ENCODE measurements at regions not wholly inside any gene's neighbourhood (a gene's known extent, or its start where the extent isn't known, plus 50 kb on each side); places are given as distances from the start of the nearest gene placed in this dataset.
A peak's percentile ranks its signal among the peaks of the same experiment; 100 is the strongest.
"Not testable (repeated sequence)": the region's sequence is repeated elsewhere in the genome, so short reads cannot be mapped to it uniquely, and the experiment has no call there.

DNA sequence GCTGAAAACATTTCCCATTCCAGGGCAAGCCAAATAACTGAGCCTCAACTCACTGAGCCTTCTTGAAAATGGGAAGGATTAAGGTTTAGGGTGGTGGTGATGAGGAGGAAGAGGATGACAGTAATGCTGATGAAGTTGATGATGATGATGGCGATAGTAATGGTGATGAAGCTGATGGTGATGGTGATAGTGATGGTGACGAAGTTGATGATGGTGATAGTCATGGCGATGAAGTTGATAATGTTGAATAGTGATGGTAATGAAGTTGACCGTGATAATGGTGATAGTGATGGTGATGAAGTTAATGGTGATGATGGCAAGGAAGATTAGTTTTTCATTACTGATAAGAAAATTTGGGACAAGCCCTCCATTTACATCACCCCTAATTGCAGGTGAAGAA lies 285.8 kb upstream of the DYNLRB2 start:
- no peak overlapping the region for H3K4me3 ChIP-seq (ENCODE audit: low read depth, low read length)
- TF ChIP-seq, protein P1, sequence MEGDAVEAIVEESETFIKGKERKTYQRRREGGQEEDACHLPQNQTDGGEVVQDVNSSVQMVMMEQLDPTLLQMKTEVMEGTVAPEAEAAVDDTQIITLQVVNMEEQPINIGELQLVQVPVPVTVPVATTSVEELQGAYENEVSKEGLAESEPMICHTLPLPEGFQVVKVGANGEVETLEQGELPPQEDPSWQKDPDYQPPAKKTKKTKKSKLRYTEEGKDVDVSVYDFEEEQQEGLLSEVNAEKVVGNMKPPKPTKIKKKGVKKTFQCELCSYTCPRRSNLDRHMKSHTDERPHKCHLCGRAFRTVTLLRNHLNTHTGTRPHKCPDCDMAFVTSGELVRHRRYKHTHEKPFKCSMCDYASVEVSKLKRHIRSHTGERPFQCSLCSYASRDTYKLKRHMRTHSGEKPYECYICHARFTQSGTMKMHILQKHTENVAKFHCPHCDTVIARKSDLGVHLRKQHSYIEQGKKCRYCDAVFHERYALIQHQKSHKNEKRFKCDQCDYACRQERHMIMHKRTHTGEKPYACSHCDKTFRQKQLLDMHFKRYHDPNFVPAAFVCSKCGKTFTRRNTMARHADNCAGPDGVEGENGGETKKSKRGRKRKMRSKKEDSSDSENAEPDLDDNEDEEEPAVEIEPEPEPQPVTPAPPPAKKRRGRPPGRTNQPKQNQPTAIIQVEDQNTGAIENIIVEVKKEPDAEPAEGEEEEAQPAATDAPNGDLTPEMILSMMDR (IDR thresholded peaks at IDR 0.05; ENCODE audit: low read depth, low read length), result no peak
- in situ Hi-C loops (cut with HindIII; ENCODE audit: low sequenced_read_pairs), result no loop called here
- no peak for DNase-seq (ENCODE audit: low read depth, low spot score)

DNA sequence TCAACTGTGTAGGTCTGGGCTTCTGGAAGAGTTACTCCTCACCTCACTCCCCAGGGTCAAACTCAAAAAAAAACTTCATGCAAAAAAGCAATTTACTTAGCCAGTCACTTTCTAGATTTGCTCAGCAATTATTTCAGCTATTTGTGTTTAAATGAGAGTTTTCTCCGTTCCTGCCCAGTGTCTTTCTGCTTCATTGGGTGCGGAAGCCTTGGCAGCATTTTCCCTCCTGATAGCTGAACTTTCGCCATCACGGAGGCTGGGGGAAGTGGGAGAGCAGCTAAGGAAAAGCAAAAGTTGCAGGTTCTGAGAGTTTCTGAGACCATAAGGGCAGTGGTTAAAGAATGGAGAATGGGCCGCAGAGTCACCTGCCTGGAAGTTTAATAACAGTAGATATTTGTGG lies 287.1 kb upstream of the DYNLRB2 start:
- in situ Hi-C loops (cut with HindIII; ENCODE audit: low sequenced_read_pairs), result no loop called here
- DNase-seq (ENCODE audit: low read depth, low spot score), result no peak
- TF ChIP-seq, protein P1 (IDR thresholded peaks at IDR 0.05; ENCODE audit: low read depth, low read length), result no peak
- no peak overlapping the region for H3K4me3 ChIP-seq (ENCODE audit: low read depth, low read length)

DNA sequence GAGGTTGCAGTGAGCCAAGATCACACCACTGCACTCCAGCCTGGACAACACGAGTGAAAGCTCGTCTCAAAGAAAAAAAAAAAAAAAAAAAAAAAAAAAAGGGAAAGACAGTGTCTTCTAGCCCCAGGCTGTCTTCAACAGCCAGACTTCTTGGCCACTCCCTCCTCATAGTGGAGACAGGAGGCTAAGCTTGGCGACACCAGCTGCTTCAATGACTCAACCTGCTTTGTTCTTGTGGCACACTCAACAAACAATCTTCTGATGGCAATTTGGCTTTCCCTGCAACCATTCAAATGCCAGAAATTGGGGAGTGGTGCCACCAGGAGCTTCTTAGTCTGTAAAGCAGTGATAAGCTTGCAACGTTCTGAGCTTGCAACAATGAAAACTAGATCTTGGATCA lies 290.4 kb upstream of the DYNLRB2 start:
- no peak for DNase-seq (ENCODE audit: low read depth, low spot score)
- TF ChIP-seq, protein P1 (IDR thresholded peaks at IDR 0.05; ENCODE audit: low read depth, low read length), result no peak
- in situ Hi-C loops (cut with HindIII; ENCODE audit: low sequenced_read_pairs), result no loop called here
- H3K4me3 ChIP-seq (ENCODE audit: low read depth, low read length), result no peak overlapping the region

DNA sequence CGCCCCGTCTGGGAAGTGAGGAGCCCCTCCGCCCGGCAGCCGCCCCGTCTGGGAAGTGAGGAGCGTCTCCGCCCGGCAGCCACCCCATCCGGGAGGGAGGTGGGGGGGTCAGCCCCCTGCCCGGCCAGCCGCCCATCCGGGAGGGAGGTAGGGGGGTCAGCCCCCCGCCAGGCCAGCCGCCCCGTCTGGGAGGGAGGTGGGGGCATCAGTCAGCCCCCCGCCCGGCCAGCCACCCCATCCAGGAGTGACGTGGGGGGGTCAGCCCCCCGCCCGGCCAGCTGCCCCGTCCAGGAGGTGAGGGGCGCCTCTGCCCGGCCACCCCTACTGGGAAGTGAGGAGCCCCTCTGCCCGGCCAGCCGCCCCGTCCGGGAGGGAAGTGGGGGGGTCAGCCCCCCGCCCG lies 297.5 kb upstream of the DYNLRB2 start:
- H3K4me3 ChIP-seq (ENCODE audit: low read depth, low read length); in situ Hi-C loops (cut with HindIII; ENCODE audit: low sequenced_read_pairs); DNase-seq (ENCODE audit: low read depth, low spot score): not testable (repeated sequence)

DNA sequence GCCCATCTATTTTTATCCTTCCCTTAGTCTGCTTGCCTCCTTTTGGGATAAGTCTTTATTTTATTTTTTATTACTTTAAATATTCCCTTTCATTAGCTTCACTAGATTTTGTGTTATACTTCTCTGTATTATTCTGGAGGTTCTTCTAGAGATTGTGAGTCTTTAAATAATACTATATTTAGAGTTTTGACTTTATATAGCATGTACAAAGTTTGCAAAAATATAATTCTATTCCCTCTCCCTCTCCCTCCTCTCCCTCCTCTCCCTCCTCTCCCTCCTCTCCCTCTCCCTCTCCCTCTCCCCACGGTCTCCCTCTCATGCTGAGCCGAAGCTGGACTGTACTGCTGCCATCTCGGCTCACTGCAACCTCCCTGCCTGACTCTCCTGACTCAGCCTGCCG lies 298.5 kb upstream of the DYNLRB2 start:
- in situ Hi-C loops (cut with HindIII; ENCODE audit: low sequenced_read_pairs); DNase-seq (ENCODE audit: low read depth, low spot score); H3K4me3 ChIP-seq (ENCODE audit: low read depth, low read length): not testable (repeated sequence)

DNA sequence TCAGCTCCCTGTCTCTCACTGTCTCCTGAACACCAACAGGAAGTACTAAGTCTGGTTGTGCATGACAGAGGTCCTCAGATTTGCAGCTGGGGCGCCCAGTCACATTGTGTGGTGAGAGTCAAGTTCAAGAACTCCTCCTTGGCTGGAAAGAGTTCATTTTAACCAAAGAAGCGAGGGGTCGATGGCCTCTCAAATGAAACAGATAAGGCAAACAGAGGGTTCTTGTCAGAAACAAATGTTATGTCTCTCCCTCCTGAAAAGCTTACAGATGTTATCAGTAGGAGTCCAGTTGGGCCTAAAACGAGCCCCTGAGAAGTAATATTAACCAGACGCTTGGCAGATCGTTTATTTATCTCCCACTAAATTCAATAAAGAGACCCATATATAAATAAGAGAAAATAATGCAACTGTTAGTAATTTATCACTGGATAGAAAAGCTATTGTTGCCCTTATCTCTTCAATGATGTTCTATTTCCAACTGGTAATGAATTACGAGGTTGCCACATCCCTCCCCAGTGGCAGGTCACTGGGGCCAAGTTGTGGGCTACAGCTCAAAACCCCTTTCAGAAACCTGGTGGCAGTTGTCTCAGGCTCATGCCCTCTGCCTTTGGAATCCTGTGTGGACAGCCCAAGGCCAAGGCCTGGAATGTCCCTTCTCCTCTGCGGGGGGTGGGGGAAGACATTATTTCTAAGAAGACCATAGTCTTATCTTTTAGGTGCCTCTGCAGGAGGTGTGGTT lies 307.5 kb upstream of the DYNLRB2 start:
- in situ Hi-C loops (cut with HindIII; ENCODE audit: low sequenced_read_pairs), result no loop called here
- H3K4me3 ChIP-seq (ENCODE audit: low read depth, low read length), result no peak overlapping the region
- DNase-seq (ENCODE audit: low read depth, low spot score), result no peak
- TF ChIP-seq, protein P1 (IDR thresholded peaks at IDR 0.05; ENCODE audit: low read depth, low read length), result no peak

DNA sequence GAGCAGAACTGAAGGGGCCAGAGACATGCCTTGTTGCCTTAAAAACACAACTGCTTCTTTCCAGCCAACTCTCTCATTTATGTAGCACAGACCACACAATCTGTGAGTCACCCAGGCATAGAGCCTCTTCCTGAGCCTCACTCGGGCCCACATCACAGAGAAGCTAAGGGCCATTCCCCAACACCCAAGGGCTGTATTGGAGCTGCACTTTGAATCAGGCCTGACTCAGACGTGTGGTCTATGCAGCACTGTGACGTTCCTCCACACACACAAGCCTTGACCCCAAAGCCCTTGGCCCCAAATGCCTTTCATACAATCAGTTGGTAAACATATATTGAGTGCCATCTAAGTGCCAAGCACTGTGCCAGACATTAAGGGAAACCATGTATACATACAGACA lies 308.9 kb upstream of the DYNLRB2 start:
- in situ Hi-C loops (cut with HindIII; ENCODE audit: low sequenced_read_pairs), result no loop called here
- DNase-seq (ENCODE audit: low read depth, low spot score), result peak; percentile 90
- TF ChIP-seq, protein P1 (IDR thresholded peaks at IDR 0.05; ENCODE audit: low read depth, low read length), result no peak

DNA sequence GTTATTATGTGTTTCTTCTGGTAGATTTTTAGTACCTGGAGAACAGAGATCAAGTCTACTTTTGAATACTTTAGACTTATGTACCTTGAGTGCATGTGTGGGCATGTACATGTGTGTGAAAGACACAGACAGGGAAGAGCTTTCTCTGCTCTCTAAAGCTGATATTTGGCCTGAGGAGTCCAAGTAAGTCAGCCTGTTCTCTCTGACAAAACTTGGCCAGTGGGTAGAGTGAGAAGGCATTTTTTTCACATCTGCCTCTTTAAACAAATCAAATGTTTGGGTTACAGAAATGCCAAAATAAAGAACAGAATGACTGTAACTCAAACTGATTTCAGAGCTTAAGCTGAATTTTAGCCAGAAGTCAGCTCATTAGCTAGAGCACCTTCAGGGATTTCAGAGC lies 309.7 kb upstream of the DYNLRB2 start:
- no peak overlapping the region for H3K4me3 ChIP-seq (ENCODE audit: low read depth, low read length)
- TF ChIP-seq, protein P1 (IDR thresholded peaks at IDR 0.05; ENCODE audit: low read depth, low read length), result no peak
- peak; percentile 16 for DNase-seq (ENCODE audit: low read depth, low spot score)
- in situ Hi-C loops (cut with HindIII; ENCODE audit: low sequenced_read_pairs), result no loop called here

More for the DNA sequence above, 308.9 kb upstream of the DYNLRB2 start:
- H3K4me3 ChIP-seq (ENCODE audit: low read depth, low read length), result no peak overlapping the region
